Left renal cortex interstitium (tissue), 4 donors: ENCODE measurements at regions not wholly inside any gene's neighbourhood (a gene's known extent, or its start where the extent isn't known, plus 50 kb on each side); places are given as distances from the start of the nearest gene placed in this dataset.

Experiments used
- DNase-seq, 4 donors: peaks; one replicate each; pipeline ENCODE4 v3.0.0-alpha.2; 2013; ENCODE audit warnings: low read depth in 4 of 4, low spot score in 2 of 4, missing footprints in 1 of 4

GRCh38 chr2:219985017-219985416 is 357.6 kb downstream of the SLC4A3 start:
- no peak for DNase-seq

- no peak for DNase-seq
These were observed 360.4 kb downstream of the SLC4A3 start for GRCh38 chr2:219987830-219988229.

- DNase-seq = no peak
These were observed 362.3 kb downstream of the SLC4A3 start for GRCh38 chr2:219989744-219990143.

- DNase-seq = no peak
These were observed 363.7 kb downstream of the SLC4A3 start for GRCh38 chr2:219991116-219991515.

- no peak for DNase-seq
These were observed 368.0 kb downstream of the SLC4A3 start for GRCh38 chr2:219995399-219995798.

GRCh38 chr2:219995991-219996765 is 368.7 kb downstream of the SLC4A3 start:
- no peak for DNase-seq

- peak; percentile 66 to 81 (median 74) for DNase-seq
These were observed 370.0 kb downstream of the SLC4A3 start for GRCh38 chr2:219997341-219997851.

GRCh38 chr2:219998107-219998506 is 370.7 kb downstream of the SLC4A3 start:
- no peak for DNase-seq

- DNase-seq = no peak
These were observed 371.3 kb downstream of the SLC4A3 start for GRCh38 chr2:219998714-219999227.

- DNase-seq = no peak
These were observed 372.6 kb downstream of the SLC4A3 start for GRCh38 chr2:220000080-220000479.

GRCh38 chr2:220000586-220000985 is 373.2 kb downstream of the SLC4A3 start:
- no peak for DNase-seq

GRCh38 chr2:220001751-220002150 is 374.3 kb downstream of the SLC4A3 start:
- no peak for DNase-seq

- no peak for DNase-seq
These were observed 374.8 kb downstream of the SLC4A3 start for GRCh38 chr2:220002251-220002650.

GRCh38 chr2:220002699-220003098 is 375.3 kb downstream of the SLC4A3 start:
- DNase-seq = no peak

- no peak for DNase-seq
These were observed 377.9 kb downstream of the SLC4A3 start for GRCh38 chr2:220005362-220005761.

GRCh38 chr2:220006152-220006621 is 378.8 kb downstream of the SLC4A3 start:
- DNase-seq = no peak

GRCh38 chr2:220011859-220012258 is 384.4 kb downstream of the SLC4A3 start:
- DNase-seq = no peak

GRCh38 chr2:220014961-220015360 is 387.5 kb downstream of the SLC4A3 start:
- DNase-seq = no peak

GRCh38 chr2:220015576-220015975 is 388.1 kb downstream of the SLC4A3 start:
- DNase-seq = no peak

GRCh38 chr2:220025207-220025606 is 397.8 kb downstream of the SLC4A3 start:
- no peak for DNase-seq

- no peak for DNase-seq
These were observed 401.6 kb downstream of the SLC4A3 start for GRCh38 chr2:220029013-220029412.

GRCh38 chr2:220033546-220033945 is 406.1 kb downstream of the SLC4A3 start:
- DNase-seq = no peak
